Right lobe of liver (tissue), 6 donors: ENCODE measurements at regions not wholly inside any gene's neighbourhood (a gene's known extent, or its start where the extent isn't known, plus 50 kb on each side); places are given as distances from the start of the nearest gene placed in this dataset.
"Not testable (repeated sequence)": the region's sequence is repeated elsewhere in the genome, so short reads cannot be mapped to it uniquely, and the experiment has no call there.

Experiments
- ATAC-seq, 4 donors: fragments of 200-7000 bp; cut with Tn5 transposase; one replicate each; pipeline ENCODE4 v1.9.1; 2020; ENCODE audit warnings: mild to moderate bottlenecking in 4 of 4, moderate library complexity in 4 of 4
- DNase-seq, 3 donors: peaks; one replicate each; pipeline ENCODE4 v3.0.0-alpha.2; 2020
- H3K27ac ChIP-seq, 3 donors: fragments of 200-600 bp; one replicate each; pipeline ENCODE4 v1.8.0; 2022
- H3K27me3 ChIP-seq, 2 donors: fragments of 200-600 bp; one replicate each; pipeline ENCODE4 v1.8.0; 2022
- H3K36me3 ChIP-seq, 4 donors: fragments of 200-600 bp; sonication (generic) in 1 of 4; one replicate each; pipeline versions ENCODE4 v1.5.1 to v1.8.0; 2017 to 2022; ENCODE audit warnings: control low read depth in 1 of 4
- H3K4me1 ChIP-seq, 4 donors: fragments of 200-600 bp; sonication (generic) in 1 of 4; one replicate each; pipeline versions ENCODE4 v1.5.1 to v1.8.0; 2017 to 2022; ENCODE audit warnings: control low read depth in 1 of 4
- H3K4me3 ChIP-seq, 3 donors: fragments of 200-600 bp; one replicate each; pipeline ENCODE4 v1.8.0; 2022
- H3K9me3 ChIP-seq, 4 donors: fragments of 200-600 bp; sonication (generic) in 1 of 4; one replicate each; pipeline versions ENCODE4 v1.5.1 to v1.8.0; 2017 to 2022; ENCODE audit warnings: control low read depth in 1 of 4
- POLR2A ChIP-seq: fragments of 450-650 bp; IDR thresholded peaks from one replicate; pipeline ENCODE4 v1.6.1; 2017; ENCODE audit warnings: antibody characterized with exemption, mild to moderate bottlenecking
- WGBS: methylation state at CpG from one replicate; pipeline ENCODE4 v1.1.6; 2018; ENCODE audit warnings: low coverage, low lambda C conversion rate; ENCODE audit not compliant: insufficient coverage; ENCODE audit errors: missing lambda C conversion rate; 5-methylcytosine and 5-hydroxymethylcytosine counted together
- intact Hi-C, 2 donors: fragments of 100-400 bp; cut with DNase I; formaldehyde crosslinking; loops; one replicate each; pipeline versions ENCODE4 v1.11.2 to v1.14.1; 2022
- TF ChIP-seq, protein P1 (sequence below), 4 donors: fragments of 200-600 bp in 3 of 4; fragments of 450-650 bp in 1 of 4; IDR thresholded peaks; one replicate each; pipeline versions ENCODE4 v1.5.1 to v1.8.0; 2016 to 2022; ENCODE audit warnings: antibody characterized with exemption in 4 of 4, mild to moderate bottlenecking in 2 of 4
- donor health status: DM: no; HTN: yes; CAD: no.
- donor health status: DM: no; HTN: no; CAD: no.
- donor health status: DM: no; HTN: no; CAD: no.
- donor health status: DM: no; HTN: yes; CAD: no.
- donor health status: DM: no; HTN: yes; CAD: no.

DNA sequence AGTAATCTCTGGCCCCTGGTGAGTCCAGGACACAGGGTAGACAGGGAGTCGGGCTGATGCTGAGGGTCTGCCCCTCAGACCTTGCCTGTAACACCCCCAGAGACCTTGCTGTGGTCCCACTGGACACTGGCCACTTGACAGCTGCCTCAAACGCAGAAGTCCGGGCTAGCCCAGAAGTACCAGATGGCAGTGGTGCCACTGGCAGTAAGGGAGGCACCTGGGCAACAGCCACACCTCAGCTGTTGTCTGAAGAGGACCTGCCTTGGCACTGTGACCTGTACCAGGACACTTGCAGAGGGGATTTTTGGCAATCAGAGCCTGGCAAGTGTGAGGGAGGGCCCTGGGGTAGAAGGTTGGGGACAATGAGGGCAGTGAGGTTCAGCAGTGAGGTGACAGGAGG, 63.3 kb upstream of the UXT start:
- no peak for DNase-seq
- H3K4me3 ChIP-seq = no peak overlapping the region
- no peaks in the 10 kb centered on the region for H3K27me3 ChIP-seq
- H3K9me3 ChIP-seq = no peaks in the 10 kb centered on the region
- no peak overlapping the region for H3K27ac ChIP-seq
- intact Hi-C loops = no loop called here
- no CpG with 5 or more reads among the region's 3 CpGs for WGBS
- H3K36me3 ChIP-seq = no peaks in the 10 kb centered on the region
- no peak for TF ChIP-seq POLR2A
- TF ChIP-seq, protein P1, sequence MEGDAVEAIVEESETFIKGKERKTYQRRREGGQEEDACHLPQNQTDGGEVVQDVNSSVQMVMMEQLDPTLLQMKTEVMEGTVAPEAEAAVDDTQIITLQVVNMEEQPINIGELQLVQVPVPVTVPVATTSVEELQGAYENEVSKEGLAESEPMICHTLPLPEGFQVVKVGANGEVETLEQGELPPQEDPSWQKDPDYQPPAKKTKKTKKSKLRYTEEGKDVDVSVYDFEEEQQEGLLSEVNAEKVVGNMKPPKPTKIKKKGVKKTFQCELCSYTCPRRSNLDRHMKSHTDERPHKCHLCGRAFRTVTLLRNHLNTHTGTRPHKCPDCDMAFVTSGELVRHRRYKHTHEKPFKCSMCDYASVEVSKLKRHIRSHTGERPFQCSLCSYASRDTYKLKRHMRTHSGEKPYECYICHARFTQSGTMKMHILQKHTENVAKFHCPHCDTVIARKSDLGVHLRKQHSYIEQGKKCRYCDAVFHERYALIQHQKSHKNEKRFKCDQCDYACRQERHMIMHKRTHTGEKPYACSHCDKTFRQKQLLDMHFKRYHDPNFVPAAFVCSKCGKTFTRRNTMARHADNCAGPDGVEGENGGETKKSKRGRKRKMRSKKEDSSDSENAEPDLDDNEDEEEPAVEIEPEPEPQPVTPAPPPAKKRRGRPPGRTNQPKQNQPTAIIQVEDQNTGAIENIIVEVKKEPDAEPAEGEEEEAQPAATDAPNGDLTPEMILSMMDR (IDR thresholded peaks at IDR 0.05) = no peak
- no peaks in the 10 kb centered on the region for H3K4me1 ChIP-seq
- ATAC-seq = no peak

DNA sequence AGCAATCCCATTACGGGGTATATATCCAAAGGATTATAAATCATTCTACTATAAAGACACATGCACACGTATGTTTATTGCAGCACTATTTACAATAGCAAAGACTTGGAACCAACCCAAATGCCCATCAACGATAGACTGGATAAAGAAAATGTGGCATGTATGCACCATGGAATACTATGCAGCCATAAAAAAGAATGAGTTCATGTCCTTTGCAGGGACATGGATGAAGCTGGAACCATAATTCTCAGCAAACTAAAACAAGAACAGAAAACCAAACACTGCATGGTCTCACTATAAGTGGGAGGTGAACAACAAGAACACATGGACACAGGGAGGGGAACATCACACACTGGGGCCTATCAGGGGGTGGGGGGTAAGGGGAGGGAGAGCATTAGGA, 56.1 kb upstream of the UXT start:
- WGBS = 39% methylated on average over 3 of the region's 3 CpGs
- H3K4me3 ChIP-seq, H3K36me3 ChIP-seq, H3K4me1 ChIP-seq, H3K27me3 ChIP-seq, ATAC-seq, intact Hi-C loops, DNase-seq, H3K9me3 ChIP-seq, H3K27ac ChIP-seq: not testable (repeated sequence)

DNA sequence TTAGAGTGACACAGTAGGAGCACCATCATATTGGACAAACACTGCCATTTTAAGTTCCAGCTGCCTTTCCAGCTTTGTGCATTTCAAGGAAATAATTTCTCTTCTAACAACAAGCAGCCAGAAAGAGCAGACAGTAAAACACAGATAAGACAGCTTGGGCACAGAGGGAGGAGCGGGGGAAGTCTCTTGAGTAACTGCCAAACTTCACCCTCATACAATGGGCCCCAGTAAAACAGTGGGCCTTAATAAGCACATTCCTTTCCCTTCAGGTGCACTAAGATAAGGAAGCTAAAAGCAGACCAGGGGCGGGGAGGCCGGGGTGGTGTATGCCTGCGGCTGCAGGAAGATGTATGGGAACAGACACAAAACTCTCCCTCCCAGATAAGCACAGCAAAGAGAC, 53.7 kb upstream of the UXT start:
- WGBS = 36% methylated on average over 4 of the region's 4 CpGs
- H3K4me3 ChIP-seq, H3K27me3 ChIP-seq, DNase-seq, ATAC-seq, H3K9me3 ChIP-seq, H3K36me3 ChIP-seq, H3K4me1 ChIP-seq, H3K27ac ChIP-seq, intact Hi-C loops: not testable (repeated sequence)

DNA sequence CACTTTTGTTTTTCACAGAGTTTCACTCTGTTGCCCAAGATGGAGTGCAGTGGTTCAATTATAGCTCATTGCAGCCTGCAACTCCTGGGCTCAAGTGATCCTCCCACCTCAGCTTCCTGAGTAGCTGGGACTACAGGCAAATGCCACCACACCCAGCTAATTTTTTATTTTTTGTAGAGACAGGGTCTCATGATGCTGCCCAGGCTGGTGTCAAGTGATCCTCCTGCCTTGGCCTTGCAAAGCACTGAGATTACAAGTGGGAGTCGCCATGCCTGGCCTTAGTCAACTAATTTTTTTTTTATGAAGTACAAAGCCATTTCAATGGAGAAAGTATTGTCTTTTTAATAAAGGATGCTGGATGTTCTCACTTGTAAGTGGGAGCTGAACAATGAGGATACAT, 51.3 kb upstream of the UXT start:
- Histone ChIP-seq H3K27me3 (no peaks in the 10 kb centered on the region), H3K27ac (no peak overlapping the region), H3K4me3 (no peak overlapping the region), H3K9me3 (no peaks in the 10 kb centered on the region), H3K4me1 (no peaks in the 10 kb centered on the region), H3K36me3 (no peaks in the 10 kb centered on the region)
- DNase-seq = no peak
- WGBS = 36% methylated on average over 1 of the region's 1 CpG
- TF ChIP-seq, protein P1 (IDR thresholded peaks at IDR 0.05) = no peak
- no peak for TF ChIP-seq POLR2A
- ATAC-seq = no peak
- intact Hi-C loops = no loop called here
